ENCODE measurements at regions not wholly inside any gene's neighbourhood (a gene's known extent, or its start where the extent isn't known, plus 50 kb on each side); places are given as distances from the start of the nearest gene placed in this dataset.

DNA sequence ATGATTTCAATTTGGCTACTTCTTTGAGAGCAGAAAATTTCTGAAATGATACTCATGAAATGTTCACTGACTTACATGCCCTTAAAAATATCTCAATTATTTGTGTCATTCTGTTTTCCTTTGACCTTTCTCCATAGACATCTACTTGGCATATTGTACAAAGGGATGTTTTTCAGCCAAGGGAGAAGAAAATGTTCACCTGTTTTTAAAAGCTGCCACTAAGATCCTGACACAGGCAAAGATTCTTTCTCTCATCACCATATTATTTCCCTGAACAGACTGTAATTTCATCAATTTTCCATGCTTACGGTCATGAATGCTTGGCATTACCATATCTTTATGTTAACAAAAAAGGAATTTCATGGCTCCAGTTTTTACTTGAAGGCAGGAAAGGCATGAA, 67.4 kb upstream of the DBX1 start:
- TF ChIP-seq, protein P1, sequence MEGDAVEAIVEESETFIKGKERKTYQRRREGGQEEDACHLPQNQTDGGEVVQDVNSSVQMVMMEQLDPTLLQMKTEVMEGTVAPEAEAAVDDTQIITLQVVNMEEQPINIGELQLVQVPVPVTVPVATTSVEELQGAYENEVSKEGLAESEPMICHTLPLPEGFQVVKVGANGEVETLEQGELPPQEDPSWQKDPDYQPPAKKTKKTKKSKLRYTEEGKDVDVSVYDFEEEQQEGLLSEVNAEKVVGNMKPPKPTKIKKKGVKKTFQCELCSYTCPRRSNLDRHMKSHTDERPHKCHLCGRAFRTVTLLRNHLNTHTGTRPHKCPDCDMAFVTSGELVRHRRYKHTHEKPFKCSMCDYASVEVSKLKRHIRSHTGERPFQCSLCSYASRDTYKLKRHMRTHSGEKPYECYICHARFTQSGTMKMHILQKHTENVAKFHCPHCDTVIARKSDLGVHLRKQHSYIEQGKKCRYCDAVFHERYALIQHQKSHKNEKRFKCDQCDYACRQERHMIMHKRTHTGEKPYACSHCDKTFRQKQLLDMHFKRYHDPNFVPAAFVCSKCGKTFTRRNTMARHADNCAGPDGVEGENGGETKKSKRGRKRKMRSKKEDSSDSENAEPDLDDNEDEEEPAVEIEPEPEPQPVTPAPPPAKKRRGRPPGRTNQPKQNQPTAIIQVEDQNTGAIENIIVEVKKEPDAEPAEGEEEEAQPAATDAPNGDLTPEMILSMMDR (conservative IDR thresholded peaks at IDR 0.05), result no peak
- no peak for TF ChIP-seq ZFX (IDR thresholded peaks at IDR 0.05)
